RCC 7860 (cell line): ENCODE measurements at regions not wholly inside any gene's neighbourhood (a gene's known extent, or its start where the extent isn't known, plus 50 kb on each side); places are given as distances from the start of the nearest gene placed in this dataset.

Experiments used
- DNase-seq: peaks from one replicate; pipeline ENCODE4 v3.0.0-alpha.2; 2015; ENCODE audit warnings: low spot score
- FAIRE-seq: peaks from 2 replicates; lab custom pipeline; 2012; peaks lifted over from hg19 to GRCh38; lab: Jason Lieb, UNC

DNA sequence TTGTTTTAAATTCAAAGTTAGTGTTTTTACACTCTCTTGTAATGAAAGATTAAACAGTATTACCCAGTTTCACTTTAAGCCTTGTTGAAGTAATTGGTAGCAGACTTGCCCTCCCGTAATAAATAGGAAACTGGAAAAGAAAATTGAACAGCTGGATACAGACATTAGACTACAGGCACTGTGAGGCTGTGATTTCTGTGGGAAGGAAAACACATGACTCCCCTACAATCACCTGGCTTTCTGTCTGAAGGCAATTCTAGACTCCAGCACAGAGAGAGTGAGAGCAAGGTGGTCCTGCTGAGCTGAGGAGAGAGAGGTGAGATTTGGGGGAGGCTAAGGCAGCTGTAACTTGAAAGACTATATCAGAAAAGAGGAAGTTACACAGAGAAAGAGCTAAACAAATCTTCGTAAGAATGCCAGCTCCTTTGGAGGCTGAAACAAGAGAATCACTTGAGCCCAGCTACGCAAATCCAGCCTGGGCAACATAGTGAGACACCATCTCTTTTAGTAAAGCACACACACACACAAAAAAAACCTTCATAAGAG is 57.8 kb upstream of the CDYL2 start:
- FAIRE-seq, result no peak
- DNase-seq, result no peak
